TTC549 (cell line): ENCODE measurements at regions not wholly inside any gene's neighbourhood (a gene's known extent, or its start where the extent isn't known, plus 50 kb on each side); places are given as distances from the start of the nearest gene placed in this dataset.
"Not testable (repeated sequence)": the region's sequence is repeated elsewhere in the genome, so short reads cannot be mapped to it uniquely, and the experiment has no call there.

Experiments
- FAIRE-seq: peaks from 2 replicates; lab custom pipeline; 2012; peaks lifted over from hg19 to GRCh38; lab: Jason Lieb, UNC

DNA sequence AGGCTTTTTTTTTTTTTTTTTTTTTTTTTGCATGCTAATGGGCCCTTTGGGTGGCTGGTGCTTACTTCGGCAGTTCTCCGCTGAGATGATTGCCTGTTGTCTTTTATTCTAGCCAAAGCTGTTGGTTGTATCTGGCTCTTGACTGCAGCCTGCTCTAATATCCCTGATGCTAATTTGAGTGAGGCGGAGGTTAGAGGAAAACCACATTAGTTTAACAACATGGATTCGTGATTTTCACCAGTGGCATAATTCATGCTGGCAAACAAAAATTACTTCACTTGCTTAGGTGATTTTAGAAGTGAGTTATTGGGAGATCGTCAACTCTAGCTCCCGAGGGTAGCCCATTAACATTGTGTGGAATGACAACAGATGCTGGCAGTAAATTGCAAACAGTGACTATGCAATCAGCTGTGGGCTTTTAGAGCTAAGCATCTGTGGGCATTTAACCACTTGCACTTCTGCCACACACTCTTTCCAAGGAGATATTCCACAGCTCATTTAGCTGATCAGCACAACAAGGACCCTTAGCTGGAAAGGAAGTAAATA lies 97.6 kb upstream of the ZDHHC17 start:
- FAIRE-seq = no peak

DNA sequence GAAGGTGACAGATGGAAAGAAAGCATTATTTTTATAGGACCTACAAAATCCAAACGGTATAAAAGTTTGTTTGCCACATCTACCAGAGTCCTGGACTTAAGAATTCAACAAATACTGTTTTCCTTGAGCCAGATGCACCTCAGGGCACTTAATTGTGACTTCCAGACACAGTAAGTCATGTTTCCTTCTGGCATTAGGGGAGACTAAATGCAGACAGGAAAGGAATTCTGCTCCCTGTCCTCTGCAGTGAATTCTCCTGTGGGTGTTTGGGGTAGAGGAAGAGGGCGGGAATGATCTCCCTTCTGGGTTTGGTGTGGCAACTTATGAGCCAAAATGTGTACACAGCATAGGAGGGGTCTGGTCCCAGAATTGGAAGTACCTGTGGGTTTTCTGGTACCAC lies 93.9 kb upstream of the ZDHHC17 start:
- no peak for FAIRE-seq

DNA sequence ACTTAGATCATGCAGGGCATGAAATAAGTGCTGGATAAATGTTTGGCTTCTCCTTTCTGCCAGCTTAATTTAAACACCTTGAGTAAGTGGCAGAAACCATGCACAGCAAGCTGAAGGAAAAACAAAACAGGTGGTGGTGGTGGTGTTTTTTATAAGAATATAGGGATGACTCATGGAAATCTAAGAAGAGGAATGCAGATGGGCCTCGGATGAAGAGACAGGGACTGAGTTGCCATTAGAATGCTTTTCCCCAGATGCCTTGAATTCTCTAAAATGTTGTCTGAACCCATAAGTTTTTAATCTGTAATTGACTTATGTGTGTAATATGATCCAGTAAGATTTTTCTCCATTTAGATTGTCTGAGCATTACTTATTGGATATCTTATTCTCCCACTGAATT lies 93.1 kb upstream of the ZDHHC17 start:
- FAIRE-seq = no peak

DNA sequence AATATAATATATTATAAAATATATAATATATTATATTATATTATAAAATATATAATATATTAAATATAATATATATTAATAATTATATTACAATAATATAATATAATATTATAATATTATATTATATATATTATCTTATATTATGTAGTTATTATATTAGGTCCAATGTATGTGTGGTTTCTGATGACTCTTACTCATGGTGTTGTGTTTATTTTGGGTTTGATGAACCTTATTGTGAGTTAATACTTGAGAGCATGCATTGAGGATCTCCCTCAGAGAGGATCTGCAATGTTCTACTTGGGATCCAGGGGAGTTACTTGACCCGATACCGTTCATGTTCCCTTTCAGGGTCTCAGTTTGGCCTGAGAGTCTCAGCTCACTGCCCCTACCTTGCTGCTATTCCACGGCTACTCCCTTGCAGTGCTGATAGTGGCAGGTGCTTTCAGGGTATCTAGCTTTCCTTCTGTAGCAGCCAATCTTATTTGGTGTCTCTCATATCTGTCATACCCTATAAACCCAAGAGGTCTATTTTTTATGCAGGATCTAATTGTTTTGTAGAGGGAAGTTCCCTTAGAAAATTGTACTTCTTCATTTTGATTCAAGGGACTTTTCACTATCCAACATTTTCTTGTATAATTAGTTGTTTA lies 89.1 kb upstream of the ZDHHC17 start:
- no peak for FAIRE-seq

DNA sequence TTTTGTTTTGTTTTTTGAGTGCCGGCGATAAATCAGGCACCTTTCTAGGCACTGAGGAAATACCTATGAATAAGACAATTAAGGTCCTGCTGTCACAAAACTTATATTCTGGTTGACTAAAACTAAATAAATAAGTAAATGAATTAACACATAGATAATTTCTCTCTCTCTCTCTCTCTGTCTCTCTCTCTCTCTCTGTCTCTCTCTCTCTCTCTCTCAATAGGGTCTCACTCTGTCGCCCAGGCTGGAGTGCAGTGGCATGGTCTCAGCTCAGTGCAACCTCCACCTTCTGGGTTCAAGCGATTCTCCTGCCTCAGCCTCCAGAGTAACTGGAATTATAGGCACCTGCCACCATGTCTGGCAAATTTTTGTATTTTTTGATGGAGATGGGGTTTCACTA lies 87.7 kb upstream of the ZDHHC17 start:
- not testable (repeated sequence) for FAIRE-seq

DNA sequence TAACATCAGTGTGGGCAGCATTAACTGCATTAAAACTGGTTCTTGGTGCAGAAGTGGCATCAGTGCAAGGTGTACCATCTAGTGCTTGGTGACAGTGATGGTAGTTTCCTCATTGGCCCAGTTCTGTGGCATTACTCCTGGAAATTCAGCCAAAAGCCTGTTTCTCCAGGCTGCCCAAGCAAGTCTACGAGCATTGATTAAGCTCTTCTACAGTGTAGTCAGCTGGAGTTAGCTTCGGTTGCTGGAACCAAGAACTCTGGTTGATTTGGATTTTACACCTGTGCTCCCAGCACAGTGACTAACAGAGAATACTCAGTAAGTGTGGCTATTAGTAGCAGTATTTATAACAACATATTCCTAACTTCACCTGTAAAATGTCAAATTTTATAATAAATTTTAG lies 84.9 kb upstream of the ZDHHC17 start:
- FAIRE-seq = no peak

DNA sequence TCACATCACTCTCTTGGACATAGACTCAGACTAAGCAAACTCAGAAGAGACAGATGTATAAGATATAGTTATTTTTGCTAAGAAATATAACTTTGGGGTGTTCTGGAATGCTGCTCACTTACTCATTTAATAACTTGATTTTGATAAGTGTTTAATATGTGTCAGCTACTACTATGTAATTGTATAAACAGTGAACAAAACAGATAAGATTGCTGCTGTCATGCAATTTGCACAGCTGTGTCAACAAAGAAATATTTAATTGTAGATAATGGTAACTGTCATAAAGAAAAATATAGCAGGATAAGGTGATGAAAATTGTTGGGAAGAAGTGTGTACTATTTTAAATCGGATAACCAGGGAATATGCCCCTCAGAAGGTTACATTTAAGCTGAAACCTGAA lies 84.1 kb upstream of the ZDHHC17 start:
- FAIRE-seq = no peak

DNA sequence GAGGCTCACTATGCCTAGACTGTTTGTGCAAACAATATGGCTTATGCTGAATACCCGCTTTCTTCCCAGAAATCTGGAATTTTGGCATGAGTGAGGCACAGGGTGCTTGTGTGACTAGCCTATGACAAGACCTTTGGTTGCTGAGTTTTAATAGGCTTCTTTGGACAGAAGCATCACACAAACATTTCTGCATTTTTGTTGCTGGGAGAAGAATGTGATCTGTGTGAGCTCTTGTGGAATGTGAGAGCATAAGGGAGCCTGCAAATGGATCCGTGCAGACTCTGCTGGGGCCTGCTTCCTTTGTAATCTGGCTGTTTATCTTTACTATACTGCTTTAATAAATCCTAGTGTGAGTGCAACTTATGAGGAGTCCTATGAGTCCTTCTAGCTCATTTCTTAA lies 83.0 kb upstream of the ZDHHC17 start:
- no peak for FAIRE-seq

DNA sequence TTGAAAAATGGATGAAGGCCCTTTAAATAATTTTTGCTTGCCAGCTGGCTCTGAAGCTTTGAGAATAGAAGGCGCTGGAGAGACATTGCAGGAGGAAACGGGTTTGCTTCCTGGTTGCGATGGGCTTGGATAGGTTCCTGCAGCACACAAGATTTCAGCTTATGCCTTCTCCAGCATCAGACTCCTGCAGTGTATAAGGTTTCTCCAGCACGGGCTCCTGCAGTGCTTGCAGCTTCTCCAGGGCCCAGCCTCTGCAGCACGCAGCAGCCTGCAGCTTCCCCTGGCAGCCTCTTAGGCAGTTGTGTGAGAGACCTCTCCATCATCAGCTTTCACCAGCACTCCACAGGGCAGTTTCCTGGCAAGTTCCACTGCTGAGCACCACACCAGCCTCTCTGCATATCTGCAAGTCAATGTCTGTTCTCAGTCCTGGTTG lies 78.7 kb upstream of the ZDHHC17 start:
- FAIRE-seq = no peak

DNA sequence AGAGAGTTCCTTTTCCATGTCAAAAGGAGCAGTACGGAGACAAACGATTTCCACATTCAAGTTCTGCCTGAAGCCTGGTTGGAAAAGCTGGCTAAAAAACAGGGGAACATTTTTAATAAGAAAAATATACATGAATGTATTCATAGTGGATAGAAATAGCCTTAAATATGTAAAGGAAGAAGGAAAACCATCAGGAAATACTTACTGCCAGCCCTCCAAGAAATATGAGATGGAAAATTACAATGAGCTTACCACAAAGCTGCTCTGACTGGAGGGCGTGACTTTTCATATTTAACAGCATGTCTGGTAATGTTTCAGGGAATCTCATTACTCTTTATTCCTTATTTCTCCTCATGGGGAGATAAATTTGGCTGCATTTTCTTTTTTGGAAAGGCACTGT lies 75.9 kb upstream of the ZDHHC17 start:
- no peak for FAIRE-seq

DNA sequence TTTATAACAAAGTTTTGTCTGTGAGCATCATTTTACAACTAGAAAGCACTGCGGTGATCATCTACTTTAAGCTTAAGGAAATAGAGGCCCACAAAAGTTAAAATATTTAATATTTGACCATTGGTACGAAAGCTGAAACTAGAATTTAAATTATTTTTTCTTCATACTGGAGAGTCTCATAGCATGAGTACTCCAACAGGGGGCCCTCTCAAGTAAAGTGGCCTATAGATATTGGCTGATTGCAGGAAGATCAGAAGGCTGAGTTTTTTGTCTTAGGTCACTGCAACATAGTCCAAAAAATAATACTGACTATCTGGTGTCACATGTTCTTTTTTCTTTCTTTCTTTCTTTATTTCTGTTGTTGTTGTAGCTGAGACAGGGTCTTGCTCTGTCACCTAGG lies 75.3 kb upstream of the ZDHHC17 start:
- FAIRE-seq = no peak

DNA sequence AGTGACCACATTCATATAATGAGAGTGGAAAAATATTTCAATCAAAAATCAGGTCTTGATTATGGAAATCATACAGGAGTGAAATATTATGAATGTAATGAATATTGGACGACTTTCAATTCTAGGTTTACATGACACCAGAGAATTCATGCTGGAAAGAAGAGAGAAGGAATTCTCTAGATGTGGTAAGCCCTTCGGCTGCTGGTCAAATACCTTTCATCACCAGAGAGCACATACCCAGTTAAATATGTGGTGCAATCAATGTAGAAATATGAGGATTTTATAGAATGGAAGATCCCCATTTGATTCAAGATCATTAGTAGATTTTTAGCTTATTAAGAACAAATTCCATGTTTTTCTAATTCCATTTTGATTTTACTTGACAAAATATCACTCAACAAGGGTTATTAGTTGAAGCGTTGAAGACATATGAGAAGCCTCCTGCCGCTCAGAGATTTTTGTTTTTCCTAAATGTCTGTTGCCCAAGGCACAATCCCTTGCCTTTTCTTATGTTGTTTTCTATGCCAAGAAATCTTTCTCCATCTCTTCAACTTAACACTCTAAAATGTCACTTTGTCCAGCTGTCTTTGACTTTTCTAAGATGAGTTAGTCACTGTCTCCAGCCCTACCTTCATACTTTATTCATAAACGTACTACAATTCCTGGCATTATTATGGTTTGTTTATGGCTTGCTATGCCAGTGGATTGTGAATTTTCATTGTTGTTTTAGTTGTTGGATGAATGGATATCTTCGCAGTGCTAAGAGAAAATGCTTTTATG lies 72.8 kb upstream of the ZDHHC17 start:
- FAIRE-seq = no peak

DNA sequence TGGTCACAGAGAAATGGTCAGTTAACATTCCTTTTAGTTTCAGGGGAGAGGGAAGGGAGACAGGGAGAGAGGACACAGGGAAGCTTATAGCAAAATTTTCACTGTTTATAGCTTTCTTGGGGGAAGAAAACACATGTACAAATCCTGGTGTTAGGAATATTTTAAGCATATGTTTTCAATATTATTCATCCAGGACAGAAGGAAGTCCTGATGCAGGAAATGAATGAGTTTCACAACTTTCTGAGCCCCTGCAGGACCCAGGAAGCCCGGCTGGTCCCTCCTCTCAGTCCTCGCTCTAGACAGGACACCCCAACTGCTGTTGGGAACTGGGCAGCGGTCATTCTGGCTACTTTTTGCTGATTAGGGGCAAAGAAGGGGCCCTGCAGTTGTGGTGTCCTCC lies 71.1 kb upstream of the ZDHHC17 start:
- FAIRE-seq = no peak

DNA sequence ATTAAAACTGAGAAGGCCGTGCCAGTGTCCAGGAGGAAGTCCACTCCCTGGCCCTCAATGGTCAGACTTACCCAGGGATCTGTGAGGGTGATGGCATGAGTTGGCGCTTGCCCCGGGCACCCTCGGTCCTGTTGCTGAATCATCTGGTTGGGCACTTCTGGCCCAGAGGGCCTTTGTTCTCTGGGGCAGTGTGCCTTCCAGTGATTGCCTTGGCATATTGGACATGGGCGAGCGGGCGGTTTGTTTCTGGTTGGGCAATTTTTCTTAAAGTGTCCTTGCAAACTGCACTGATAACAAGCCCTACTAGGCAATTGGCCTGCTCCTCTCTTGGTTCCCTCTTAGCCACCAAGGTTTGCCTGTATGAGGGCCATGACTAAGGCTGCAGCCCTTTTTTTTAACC lies 69.5 kb upstream of the ZDHHC17 start:
- FAIRE-seq = no peak

DNA sequence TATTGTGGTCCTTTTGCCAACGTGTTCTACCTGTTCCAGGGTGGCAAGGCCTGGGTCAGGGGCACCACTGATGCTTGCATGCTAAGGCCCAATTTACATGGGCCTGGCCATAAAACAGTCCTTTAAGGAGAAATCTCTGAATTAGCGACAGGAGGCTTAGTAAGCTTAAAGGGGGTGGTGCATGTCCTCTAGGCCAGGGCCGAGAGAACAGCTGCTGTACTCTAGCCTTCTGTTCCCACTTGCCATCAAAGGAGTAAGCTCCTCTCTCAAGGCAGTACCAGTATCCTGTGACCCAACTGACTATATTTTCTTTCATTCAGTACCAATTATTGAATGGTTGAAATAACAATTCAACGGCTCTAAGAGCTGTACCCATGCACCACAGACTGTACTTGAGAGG lies 67.7 kb upstream of the ZDHHC17 start:
- FAIRE-seq = no peak

DNA sequence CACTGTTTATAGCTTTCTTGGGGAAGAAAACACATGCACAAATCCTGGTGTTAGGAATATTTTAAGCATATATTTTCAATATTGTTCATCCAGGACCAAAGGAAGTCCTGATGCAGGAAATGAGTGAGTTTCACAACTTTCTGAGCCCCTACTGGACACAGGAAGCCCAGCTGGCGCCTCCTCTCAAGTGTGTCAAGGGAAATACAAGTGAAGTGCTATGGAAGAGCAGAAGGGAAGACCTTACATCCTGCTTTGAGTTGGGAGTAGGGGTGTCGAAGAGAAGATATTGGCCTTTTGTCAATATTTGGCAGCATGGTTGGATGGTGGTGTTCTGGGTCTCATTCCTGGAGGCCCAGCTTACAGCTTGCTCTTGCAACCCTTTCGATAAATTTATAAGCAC lies 66.1 kb upstream of the ZDHHC17 start:
- no peak for FAIRE-seq

DNA sequence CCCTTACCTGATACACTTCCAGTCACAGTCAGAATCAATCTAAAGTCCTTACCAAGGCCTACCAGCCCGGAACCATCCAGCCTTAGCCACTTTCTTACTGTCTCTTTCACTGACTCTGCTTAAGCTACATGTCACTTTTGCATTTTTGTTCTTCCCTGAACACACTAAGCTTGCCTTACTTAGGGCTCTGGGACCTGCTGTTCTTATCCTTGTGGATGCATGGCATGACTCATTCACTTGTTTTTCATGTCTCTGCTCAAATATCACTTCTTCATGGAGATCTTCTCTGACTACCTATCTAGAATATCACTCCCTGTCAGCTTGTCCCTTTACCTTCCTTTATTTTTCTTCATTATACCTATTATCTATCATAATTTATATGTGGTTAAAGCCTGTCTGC lies 65.6 kb upstream of the ZDHHC17 start:
- FAIRE-seq = no peak

DNA sequence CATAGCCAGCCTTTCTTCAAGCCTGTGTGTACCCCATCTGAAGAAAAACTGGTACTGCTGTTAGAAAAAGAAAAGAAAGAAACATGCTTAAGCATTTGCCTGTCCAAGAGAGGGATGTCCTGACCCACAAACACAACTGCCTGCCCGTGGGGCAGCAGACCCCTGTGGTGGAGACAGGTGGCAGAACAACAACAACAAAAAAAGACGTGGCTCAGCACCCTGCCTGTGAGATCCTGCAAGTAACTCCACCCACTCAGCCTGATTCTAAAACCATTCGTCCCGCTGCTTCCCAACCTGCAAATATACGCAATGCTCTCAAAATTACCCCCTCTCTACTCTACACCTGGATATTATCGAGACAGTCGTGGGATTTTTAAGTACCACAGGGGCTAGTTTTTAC lies 64.9 kb upstream of the ZDHHC17 start:
- no peak for FAIRE-seq

DNA sequence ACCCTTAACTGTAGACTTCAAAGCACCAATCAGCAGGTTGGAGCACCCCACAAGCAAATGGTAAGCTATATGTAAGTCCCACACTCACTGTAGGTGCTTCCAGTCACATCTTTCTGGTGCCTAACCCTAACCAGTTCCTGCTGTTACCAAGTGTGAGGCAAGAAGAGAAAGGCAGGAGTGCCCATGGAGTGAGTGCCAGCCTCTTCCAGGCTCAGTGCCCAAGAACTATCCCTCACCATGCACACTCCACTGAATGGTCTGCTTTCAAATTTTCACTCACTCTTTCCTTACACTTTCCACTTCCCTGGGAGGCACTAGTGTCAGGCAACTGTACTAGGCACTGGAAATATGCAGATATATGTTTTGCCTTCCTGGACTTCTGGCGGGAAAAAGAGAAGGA lies 62.2 kb upstream of the ZDHHC17 start:
- FAIRE-seq = no peak

DNA sequence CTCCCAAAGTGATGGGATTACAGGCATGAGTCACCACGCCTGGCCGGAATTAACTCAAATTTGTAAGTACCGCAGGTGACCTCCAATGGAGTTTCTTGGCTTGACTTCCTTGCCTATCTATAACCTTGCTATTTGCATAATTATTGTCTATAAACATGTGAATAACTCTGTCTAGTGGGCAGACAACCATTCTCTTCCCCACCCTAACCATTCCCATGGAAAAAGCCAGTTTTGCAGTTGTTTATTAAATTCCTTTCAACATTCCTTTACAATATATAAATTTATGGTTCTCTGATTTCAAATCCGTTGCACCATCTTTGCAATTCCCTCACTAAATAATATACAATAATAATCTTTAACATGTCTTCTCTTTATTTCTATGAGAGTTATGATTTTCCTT lies 61.0 kb upstream of the ZDHHC17 start:
- no peak for FAIRE-seq

DNA sequence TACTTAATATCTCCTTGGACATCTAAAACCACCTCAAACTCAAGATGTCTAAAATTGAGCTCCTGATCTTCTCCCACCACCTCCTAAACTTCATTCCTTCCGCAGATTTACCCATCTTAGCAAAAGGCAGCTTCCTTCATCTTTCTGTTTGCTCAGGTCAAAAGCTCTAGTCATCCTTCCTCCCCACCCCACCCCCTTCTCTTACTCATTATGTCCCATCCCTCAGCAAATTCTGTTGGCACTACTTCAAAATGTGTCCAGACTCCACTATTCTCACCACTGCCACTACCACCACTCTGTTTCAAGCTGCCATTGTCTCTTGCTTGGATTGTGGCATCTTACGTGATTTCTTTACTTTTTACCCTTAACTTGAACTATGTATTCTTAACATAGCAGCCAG lies 59.2 kb upstream of the ZDHHC17 start:
- no peak for FAIRE-seq

DNA sequence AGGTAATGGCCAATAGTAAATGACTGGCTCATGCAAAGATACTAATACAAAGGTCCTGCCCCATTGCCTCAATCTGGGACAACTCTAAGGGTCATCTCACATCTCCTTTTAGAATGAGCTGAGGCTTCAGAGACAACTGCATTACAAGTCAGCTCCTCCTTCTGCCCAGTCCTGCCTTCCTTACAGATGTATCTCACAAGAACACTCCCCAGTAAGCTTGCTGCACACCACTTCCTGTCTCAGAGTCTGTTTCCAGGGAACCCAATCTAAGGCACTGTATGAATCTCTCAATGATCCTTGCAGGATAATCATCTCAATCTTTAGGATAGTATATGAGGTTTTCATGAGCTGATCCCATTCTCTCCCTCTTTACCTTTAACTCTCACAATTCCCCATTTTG lies 57.8 kb upstream of the ZDHHC17 start:
- no peak for FAIRE-seq

DNA sequence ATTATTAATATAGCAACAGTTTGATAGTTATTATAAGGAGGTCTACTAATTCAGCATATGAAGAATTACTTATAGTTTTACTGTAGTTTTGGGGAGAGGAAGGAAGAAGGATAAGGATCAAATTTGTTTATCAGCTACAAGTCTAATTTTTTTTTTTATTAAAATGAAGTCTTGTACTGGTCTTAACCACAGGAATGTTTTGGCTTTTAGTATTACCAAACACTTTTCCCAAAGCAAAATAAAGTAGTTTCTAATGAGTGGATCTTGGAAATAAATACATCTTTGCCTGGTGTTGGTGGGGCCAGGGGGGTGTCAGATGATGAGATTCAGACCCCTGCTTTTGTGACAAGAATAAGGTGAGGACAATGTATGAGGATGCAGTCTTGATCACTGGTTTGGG lies 57.2 kb upstream of the ZDHHC17 start:
- FAIRE-seq = no peak

DNA sequence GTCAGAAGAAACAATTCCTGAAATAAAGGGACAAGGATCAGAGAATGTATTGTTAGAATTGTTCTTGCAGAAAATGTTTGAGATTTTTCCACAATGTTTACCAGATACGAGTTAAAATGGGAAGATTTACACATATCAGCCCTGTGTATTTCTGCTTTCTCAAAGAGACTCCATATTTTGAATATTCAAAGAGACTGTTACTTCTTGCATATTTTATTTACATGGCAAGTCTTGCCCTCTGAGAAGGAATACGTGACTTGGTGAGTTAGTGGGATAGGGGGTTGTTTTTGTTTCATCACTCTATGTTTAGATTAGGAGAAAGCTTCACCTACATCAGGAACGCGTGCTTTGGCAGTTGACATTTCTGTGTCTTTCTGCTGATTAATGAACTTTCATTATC lies 56.1 kb upstream of the ZDHHC17 start:
- no peak for FAIRE-seq
